BJ (cell line): ENCODE measurements at regions not wholly inside any gene's neighbourhood (a gene's known extent, or its start where the extent isn't known, plus 50 kb on each side); places are given as distances from the start of the nearest gene placed in this dataset.

ENCODE experiments used
- CTCF ChIA-PET: fragments of 350-600 bp; formaldehyde crosslinking; extraction: SDS; loops from one replicate; lab custom pipeline; 2021; ENCODE audit warnings: antibody characterized with exemption, inconsistent platforms; lab: Yijun Ruan, JAX
- POLR2A ChIA-PET: fragments of 300-600 bp; sonication (Branson Sonifier 250); formaldehyde crosslinking; extraction: SDS; loops from one replicate; lab custom pipeline; 2021; ENCODE audit warnings: antibody characterized with exemption; lab: Charles Lee
- DNase-seq: peaks from one replicate; pipeline ENCODE4 v3.0.0-alpha.2; 2011; ENCODE audit warnings: low read depth
- H3K27me3 ChIP-seq: 2 replicates; pipeline ENCODE4 v1.6.0; 2011; ENCODE audit warnings: low read length; ENCODE audit not compliant: control insufficient read depth, insufficient read depth
- H3K36me3 ChIP-seq: 2 replicates; pipeline ENCODE4 v1.5.1; 2011; ENCODE audit warnings: low read length; ENCODE audit not compliant: control insufficient read depth, insufficient read depth
- H3K4me3 ChIP-seq: 2 replicates; pipeline ENCODE4 v1.5.1; 2011; ENCODE audit warnings: low read depth, mild to moderate bottlenecking, control low read depth, low read length
- CTCF ChIP-seq: IDR thresholded peaks from 2 replicates; pipeline ENCODE4 v1.5.1; 2011; ENCODE audit warnings: low read depth, mild to moderate bottlenecking, control low read depth, inconsistent platforms, low read length, moderate library complexity; ENCODE audit not compliant: insufficient read depth

DNA sequence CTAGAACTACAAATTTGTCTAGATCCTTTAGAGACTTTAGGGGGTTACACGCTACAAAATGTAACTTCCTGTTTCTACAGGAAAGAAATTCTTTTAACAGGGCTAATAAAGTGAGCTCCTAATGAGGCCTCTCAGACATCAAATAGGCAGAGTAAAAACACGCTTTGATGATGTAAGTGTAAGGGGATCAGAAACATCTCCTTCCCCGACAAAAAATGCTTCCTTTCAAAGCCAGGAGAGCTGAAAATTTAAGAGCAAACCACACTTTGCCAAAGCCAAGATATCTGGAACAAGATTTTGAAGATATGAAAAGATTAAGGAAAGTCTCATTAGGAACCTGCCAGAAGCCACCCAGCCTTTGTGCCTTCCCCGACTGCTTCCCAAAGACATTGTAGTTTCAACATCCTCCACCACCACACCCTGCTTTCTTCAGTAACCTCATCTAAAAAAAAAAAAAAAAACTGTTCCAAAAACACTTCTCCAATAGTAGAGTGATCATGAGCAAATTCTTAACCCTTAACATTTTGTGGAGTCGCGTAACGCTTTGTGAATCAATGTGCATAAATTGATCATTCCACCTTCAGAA, 505.0 kb upstream of the THBS1 start:
- POLR2A ChIA-PET, result interaction anchor here (0.6 kb wide), 2 partner anchors 33 to 80 kb away, joined by 3 read pairs; no protein-coding TSS in a partner anchor
- no peaks in the 10 kb centered on the region for H3K27me3 ChIP-seq
- no peak for TF ChIP-seq CTCF
- no peak for DNase-seq
- no peaks in the 10 kb centered on the region for H3K36me3 ChIP-seq
- CTCF ChIA-PET, result interaction anchor here (1.0 to 1.4 kb wide), 3 partner anchors 32 to 84 kb away, joined by 3 to 4 read pairs (median 3); no protein-coding TSS in a partner anchor
- H3K4me3 ChIP-seq, result no peak overlapping the region

DNA sequence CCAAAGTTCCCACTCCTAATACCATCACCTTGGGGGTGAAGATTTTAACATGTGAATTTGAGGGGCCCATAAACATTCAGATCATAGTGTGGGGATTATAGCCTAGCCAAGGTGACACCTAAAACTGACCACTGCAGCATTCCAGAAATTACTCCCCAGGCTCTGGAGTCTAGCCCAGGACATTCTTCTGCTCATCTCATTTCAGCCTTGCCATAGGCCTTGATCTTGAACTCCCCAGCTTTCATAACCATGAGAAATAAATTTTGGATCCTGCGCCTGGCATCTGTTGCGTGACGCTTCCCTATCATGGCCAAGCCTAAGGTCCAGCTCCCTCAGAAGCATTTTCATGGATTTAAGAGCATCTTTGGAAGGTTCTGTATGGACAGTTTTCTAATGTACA, 502.9 kb upstream of the THBS1 start:
- ChIA-PET POLR2A (interaction anchor here (0.6 kb wide), 1 partner anchor 102 kb away, joined by 5 read pairs; no protein-coding TSS in a partner anchor), CTCF (no interaction called here)
- Histone ChIP-seq H3K36me3 (no peaks in the 10 kb centered on the region), H3K27me3 (no peaks in the 10 kb centered on the region), H3K4me3 (no peak overlapping the region)
- DNase-seq, result no peak
- TF ChIP-seq CTCF, result no peak

DNA sequence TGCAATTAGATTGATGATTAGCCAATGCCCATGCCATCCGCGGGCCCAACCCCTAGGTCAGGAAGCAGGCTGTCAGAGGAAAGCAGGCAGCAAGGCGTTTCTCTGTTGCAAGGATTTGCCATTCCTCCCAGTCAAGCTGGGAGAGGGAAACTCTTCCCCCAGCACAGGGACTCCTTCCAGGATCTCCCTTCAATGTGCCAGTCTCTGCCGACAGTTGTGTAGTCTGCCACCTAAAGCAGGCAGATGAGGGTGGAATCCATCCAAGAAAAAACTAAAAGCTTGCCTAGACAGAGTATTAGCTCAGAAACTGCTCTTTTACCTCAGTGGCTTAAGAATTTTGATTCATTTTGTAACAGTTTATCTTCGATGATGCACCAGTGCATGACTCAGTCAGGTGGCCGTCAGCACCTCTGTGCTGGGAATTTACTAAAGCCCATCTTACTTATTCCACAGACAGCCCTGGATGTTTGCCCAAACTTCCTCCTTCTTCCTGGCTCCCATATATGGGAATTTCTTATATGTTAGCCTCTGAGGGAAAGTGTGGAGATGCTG, 501.5 kb upstream of the THBS1 start:
- no peak overlapping the region for H3K4me3 ChIP-seq
- DNase-seq, result no peak
- no peak for TF ChIP-seq CTCF
- CTCF ChIA-PET, result interaction anchor here (0.7 kb wide), 2 partner anchors 43 to 75 kb away, joined by 3 to 5 read pairs; no protein-coding TSS in a partner anchor
- no peaks in the 10 kb centered on the region for H3K36me3 ChIP-seq
- no peaks in the 10 kb centered on the region for H3K27me3 ChIP-seq
- POLR2A ChIA-PET, result interaction anchor here (0.6 kb wide), 1 partner anchor 219 kb away, joined by 5 read pairs; no protein-coding TSS in a partner anchor

- Histone ChIP-seq H3K4me3 (no peak overlapping the region), H3K27me3 (no peaks in the 10 kb centered on the region), H3K36me3 (no peaks in the 10 kb centered on the region)
- CTCF ChIA-PET, result no interaction called here
- no peak for DNase-seq
- TF ChIP-seq CTCF, result no peak
- POLR2A ChIA-PET, result no interaction called here
Observed at GRCh38 chr15:39083213-39083612, 497.7 kb upstream of the THBS1 start.

- H3K4me3 ChIP-seq, result no peak overlapping the region
- DNase-seq, result peak; percentile 84
- CTCF ChIA-PET, result interaction anchor here (1.7 kb wide), 1 partner anchor 377 kb away, joined by 5 read pairs; no protein-coding TSS in a partner anchor
- POLR2A ChIA-PET, result interaction anchor here (0.5 to 1.3 kb wide), 7 partner anchors 9 to 485 kb away, joined by 3 to 4 read pairs (median 4); no protein-coding TSS in a partner anchor
- TF ChIP-seq CTCF, result no peak
- H3K36me3 ChIP-seq, result no peaks in the 10 kb centered on the region
- H3K27me3 ChIP-seq, result no peaks in the 10 kb centered on the region
Observed at GRCh38 chr15:39084674-39085530, 496.0 kb upstream of the THBS1 start.
